Mesenteric fat pad (tissue), 1 donor: ENCODE measurements at regions not wholly inside any gene's neighbourhood (a gene's known extent, or its start where the extent isn't known, plus 50 kb on each side); places are given as distances from the start of the nearest gene placed in this dataset.

Experiments
- DNase-seq: peaks from one replicate; pipeline ENCODE4 v3.0.0-alpha.2; 2020; ENCODE audit warnings: low spot score
- donor health status: DM: yes; HTN: yes; CAD: no.

GRCh38 chr6:43911354-43912115, 141.5 kb downstream of the VEGFA start:
- DNase-seq = no peak

GRCh38 chr6:43910638-43911353, 140.8 kb downstream of the VEGFA start:
- no peak for DNase-seq

- DNase-seq = no peak
Measured at GRCh38 chr6:43910149-43910637, 140.2 kb downstream of the VEGFA start.

- DNase-seq = no peak
Measured at GRCh38 chr6:43909474-43910148, 139.6 kb downstream of the VEGFA start.

GRCh38 chr6:43907789-43908472, 137.9 kb downstream of the VEGFA start:
- no peak for DNase-seq

- DNase-seq = no peak
Measured at GRCh38 chr6:43907312-43907711, 137.3 kb downstream of the VEGFA start.

GRCh38 chr6:43904311-43905123, 134.5 kb downstream of the VEGFA start:
- no peak for DNase-seq

GRCh38 chr6:43903739-43904290, 133.8 kb downstream of the VEGFA start:
- no peak for DNase-seq

- DNase-seq = no peak
Measured at GRCh38 chr6:43901733-43902230, 131.8 kb downstream of the VEGFA start.

GRCh38 chr6:43900916-43901732, 131.1 kb downstream of the VEGFA start:
- DNase-seq = no peak

GRCh38 chr6:43900560-43900915, 130.5 kb downstream of the VEGFA start:
- no peak for DNase-seq

GRCh38 chr6:43899830-43900229, 129.8 kb downstream of the VEGFA start:
- no peak for DNase-seq

GRCh38 chr6:43898358-43899131, 128.5 kb downstream of the VEGFA start:
- DNase-seq = no peak

- no peak for DNase-seq
Measured at GRCh38 chr6:43897571-43898302, 127.7 kb downstream of the VEGFA start.

- no peak for DNase-seq
Measured at GRCh38 chr6:43896329-43897255, 126.6 kb downstream of the VEGFA start.

GRCh38 chr6:43895656-43896328, 125.8 kb downstream of the VEGFA start:
- DNase-seq = no peak
